Neutrophil (primary cell): ENCODE measurements at regions not wholly inside any gene's neighbourhood (a gene's known extent, or its start where the extent isn't known, plus 50 kb on each side); places are given as distances from the start of the nearest gene placed in this dataset.

ENCODE experiments used
- H3K27ac ChIP-seq: fragments of 200-600 bp; sonication (generic); 2 replicates; pipeline ENCODE4 v1.5.1; 2016; ENCODE audit warnings: mild to moderate bottlenecking, moderate library complexity
- H3K27me3 ChIP-seq: fragments of 200-600 bp; sonication (generic); 2 replicates; pipeline ENCODE4 v1.6.0; 2016; ENCODE audit warnings: mild to moderate bottlenecking
- H3K36me3 ChIP-seq: fragments of 200-600 bp; sonication (generic); 2 replicates; pipeline ENCODE4 v1.5.1; 2017
- H3K4me1 ChIP-seq, 2 experiments: fragments of 200-600 bp in 1 of 2; sonication (generic) in 1 of 2; 1 replicate in 1 of 2; 2 replicates in 1 of 2; pipeline versions ENCODE4 v1.5.1 to v1.6.1; 2013 to 2016; ENCODE audit warnings: low read depth in 1 of 2, low read length in 1 of 2, mild to moderate bottlenecking in 1 of 2, moderate library complexity in 1 of 2; ENCODE audit not compliant: control insufficient read depth in 1 of 2, insufficient read depth in 1 of 2
- H3K4me3 ChIP-seq, 2 experiments: fragments of 200-600 bp in 1 of 2; sonication (generic) in 1 of 2; 1 replicate in 1 of 2; 2 replicates in 1 of 2; pipeline ENCODE4 v1.5.1; 2013 to 2016; ENCODE audit warnings: low read depth in 1 of 2, low read length in 1 of 2, mild to moderate bottlenecking in 1 of 2, moderate library complexity in 1 of 2
- H3K9me3 ChIP-seq: fragments of 200-600 bp; sonication (generic); 2 replicates; pipeline ENCODE4 v1.5.1; 2016
- CTCF ChIP-seq: fragments of 200-600 bp; sonication (generic); IDR thresholded peaks from 2 replicates; pipeline ENCODE4 v1.5.1; 2016; ENCODE audit warnings: antibody characterized with exemption

- Histone ChIP-seq H3K27ac (peak overlapping the region; percentile 89), H3K27me3 (no peaks in the 10 kb centered on the region), H3K4me3 (no peak overlapping the region), H3K9me3 (no peaks in the 10 kb centered on the region), H3K36me3 (no peaks in the 10 kb centered on the region), H3K4me1 (peaks cover 42 to 54% of the 10 kb centered on the region in 2 experiments)
- no peak for TF ChIP-seq CTCF
These were observed 478.3 kb upstream of the RUNX1 start for GRCh38 chr21:35527358-35527757.

GRCh38 chr21:35525443-35525842 is 476.3 kb upstream of the RUNX1 start:
- H3K4me1 ChIP-seq: peaks cover 31 to 41% of the 10 kb centered on the region in 2 experiments
- no peaks in the 10 kb centered on the region for H3K9me3 ChIP-seq
- H3K27ac ChIP-seq: no peak overlapping the region
- no peaks in the 10 kb centered on the region for H3K27me3 ChIP-seq
- no peak overlapping the region for H3K4me3 ChIP-seq
- no peaks in the 10 kb centered on the region for H3K36me3 ChIP-seq
- TF ChIP-seq CTCF: no peak

GRCh38 chr21:35521852-35522505 is 472.9 kb upstream of the RUNX1 start:
- Histone ChIP-seq H3K9me3 (no peaks in the 10 kb centered on the region), H3K4me1 (peaks cover 0 to 7% of the 10 kb centered on the region in 2 experiments), H3K36me3 (no peaks in the 10 kb centered on the region), H3K27ac (no peak overlapping the region), H3K27me3 (no peaks in the 10 kb centered on the region), H3K4me3 (no peak overlapping the region)
- no peak for TF ChIP-seq CTCF

- H3K36me3 ChIP-seq: no peaks in the 10 kb centered on the region
- H3K27ac ChIP-seq: no peak overlapping the region
- no peak for TF ChIP-seq CTCF
- H3K4me3 ChIP-seq: no peak overlapping the region
- H3K27me3 ChIP-seq: no peaks in the 10 kb centered on the region
- H3K4me1 ChIP-seq: peaks cover 0 to 7% of the 10 kb centered on the region in 2 experiments
- H3K9me3 ChIP-seq: no peaks in the 10 kb centered on the region
These were observed 472.2 kb upstream of the RUNX1 start for GRCh38 chr21:35521293-35521692.

GRCh38 chr21:35520856-35521255 is 471.8 kb upstream of the RUNX1 start:
- Histone ChIP-seq H3K36me3 (no peaks in the 10 kb centered on the region), H3K4me3 (no peak overlapping the region), H3K4me1 (peaks cover 0 to 7% of the 10 kb centered on the region in 2 experiments), H3K27me3 (no peaks in the 10 kb centered on the region), H3K9me3 (no peaks in the 10 kb centered on the region), H3K27ac (no peak overlapping the region)
- no peak for TF ChIP-seq CTCF
